Uterus (tissue), 3 donors: ENCODE measurements at regions not wholly inside any gene's neighbourhood (a gene's known extent, or its start where the extent isn't known, plus 50 kb on each side); places are given as distances from the start of the nearest gene placed in this dataset.
A peak's percentile ranks its signal among the peaks of the same experiment; 100 is the strongest.

Experiments used
- DNase-seq, 2 donors: peaks; one replicate each; pipeline ENCODE4 v3.0.0-alpha.2; 2019 to 2020
- H3K27ac ChIP-seq, 2 donors: fragments of 200-600 bp; sonication (generic); 1 replicate in 1 of 2; 2 replicates in 1 of 2; pipeline ENCODE4 v1.5.1; 2016 to 2018
- H3K27me3 ChIP-seq, 2 donors: fragments of 200-600 bp; sonication (generic); one replicate each; pipeline ENCODE4 v1.5.1; 2018 to 2019; ENCODE audit warnings: control low read depth in 1 of 2
- H3K36me3 ChIP-seq, 2 donors: fragments of 200-600 bp; sonication (generic); one replicate each; pipeline ENCODE4 v1.5.1; 2019; ENCODE audit warnings: control low read depth in 1 of 2
- H3K4me1 ChIP-seq, 2 donors: fragments of 200-600 bp; sonication (generic); one replicate each; pipeline ENCODE4 v1.5.1; 2018 to 2019; ENCODE audit warnings: control low read depth in 1 of 2
- H3K4me3 ChIP-seq, 2 donors: fragments of 200-600 bp; sonication (generic); 1 replicate in 1 of 2; 2 replicates in 1 of 2; pipeline ENCODE4 v1.5.1; 2018 to 2019; ENCODE audit warnings: mild to moderate bottlenecking in 1 of 2
- H3K9me3 ChIP-seq, 2 donors: fragments of 200-600 bp; sonication (generic); one replicate each; pipeline ENCODE4 v1.5.1; 2019; ENCODE audit warnings: control low read depth in 1 of 2
- POLR2A ChIP-seq, 2 donors: fragments of 450-650 bp; IDR thresholded peaks; one replicate each; pipeline ENCODE4 v1.6.1; 2016; ENCODE audit warnings: antibody characterized with exemption in 2 of 2, mild to moderate bottlenecking in 1 of 2, moderate library complexity in 1 of 2
- intact Hi-C: fragments of 100-400 bp; cut with DNase I; formaldehyde crosslinking; loops from one replicate; pipeline ENCODE4 v1.15.1; 2023; ENCODE audit warnings: low total_unique reads
- TF ChIP-seq, protein P1 (sequence below), 4 experiments: fragments of 200-600 bp in 2 of 4; fragments of 450-650 bp in 2 of 4; sonication (generic) in 2 of 4; IDR thresholded peaks; one replicate each; pipeline ENCODE4 v1.5.1; 2016 to 2019; ENCODE audit warnings: antibody characterized with exemption in 4 of 4, mild to moderate bottlenecking in 2 of 4, moderate library complexity in 1 of 4
- donor health status: DM: yes; HTN: yes; CAD: no.

GRCh38 chr11:115944596-115944995 lies 440.4 kb upstream of the CADM1 start:
- Histone ChIP-seq H3K4me1 (no peaks in the 10 kb centered on the region), H3K4me3 (no peak overlapping the region), H3K9me3 (no peaks in the 10 kb centered on the region), H3K36me3 (no peaks in the 10 kb centered on the region), H3K27me3 (no peaks in the 10 kb centered on the region), H3K27ac (no peak overlapping the region)
- intact Hi-C loops: no loop called here
- no peak for DNase-seq
- TF ChIP-seq, protein P1, sequence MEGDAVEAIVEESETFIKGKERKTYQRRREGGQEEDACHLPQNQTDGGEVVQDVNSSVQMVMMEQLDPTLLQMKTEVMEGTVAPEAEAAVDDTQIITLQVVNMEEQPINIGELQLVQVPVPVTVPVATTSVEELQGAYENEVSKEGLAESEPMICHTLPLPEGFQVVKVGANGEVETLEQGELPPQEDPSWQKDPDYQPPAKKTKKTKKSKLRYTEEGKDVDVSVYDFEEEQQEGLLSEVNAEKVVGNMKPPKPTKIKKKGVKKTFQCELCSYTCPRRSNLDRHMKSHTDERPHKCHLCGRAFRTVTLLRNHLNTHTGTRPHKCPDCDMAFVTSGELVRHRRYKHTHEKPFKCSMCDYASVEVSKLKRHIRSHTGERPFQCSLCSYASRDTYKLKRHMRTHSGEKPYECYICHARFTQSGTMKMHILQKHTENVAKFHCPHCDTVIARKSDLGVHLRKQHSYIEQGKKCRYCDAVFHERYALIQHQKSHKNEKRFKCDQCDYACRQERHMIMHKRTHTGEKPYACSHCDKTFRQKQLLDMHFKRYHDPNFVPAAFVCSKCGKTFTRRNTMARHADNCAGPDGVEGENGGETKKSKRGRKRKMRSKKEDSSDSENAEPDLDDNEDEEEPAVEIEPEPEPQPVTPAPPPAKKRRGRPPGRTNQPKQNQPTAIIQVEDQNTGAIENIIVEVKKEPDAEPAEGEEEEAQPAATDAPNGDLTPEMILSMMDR (IDR thresholded peaks at IDR 0.05): no peak
- TF ChIP-seq POLR2A (IDR thresholded peaks at IDR 0.05): no peak

- H3K27me3 ChIP-seq: no peaks in the 10 kb centered on the region
- H3K4me1 ChIP-seq: no peaks in the 10 kb centered on the region
- H3K9me3 ChIP-seq: no peaks in the 10 kb centered on the region
- no peak overlapping the region for H3K4me3 ChIP-seq
- no peak for DNase-seq
- intact Hi-C loops: no loop called here
- H3K27ac ChIP-seq: no peak overlapping the region
- TF ChIP-seq, protein P1 (IDR thresholded peaks at IDR 0.05): no peak
- TF ChIP-seq POLR2A (IDR thresholded peaks at IDR 0.05): no peak
- H3K36me3 ChIP-seq: no peaks in the 10 kb centered on the region
These were observed 437.8 kb upstream of the CADM1 start for GRCh38 chr11:115942011-115942410.

- no peaks in the 10 kb centered on the region for H3K27me3 ChIP-seq
- H3K9me3 ChIP-seq: no peaks in the 10 kb centered on the region
- DNase-seq: peak; percentile 22 to 34
- H3K4me1 ChIP-seq: no peaks in the 10 kb centered on the region
- TF ChIP-seq, protein P1 (IDR thresholded peaks at IDR 0.05): no peak
- no peak for TF ChIP-seq POLR2A (IDR thresholded peaks at IDR 0.05)
- H3K27ac ChIP-seq: no peak overlapping the region
- no peak overlapping the region for H3K4me3 ChIP-seq
- H3K36me3 ChIP-seq: no peaks in the 10 kb centered on the region
- intact Hi-C loops: no loop called here
These were observed 437.3 kb upstream of the CADM1 start for GRCh38 chr11:115941481-115941993.

- no peak for DNase-seq
- Histone ChIP-seq H3K4me1 (no peaks in the 10 kb centered on the region), H3K4me3 (no peak overlapping the region), H3K9me3 (no peaks in the 10 kb centered on the region), H3K36me3 (no peaks in the 10 kb centered on the region), H3K27me3 (no peaks in the 10 kb centered on the region), H3K27ac (no peak overlapping the region)
- TF ChIP-seq POLR2A (IDR thresholded peaks at IDR 0.05): no peak
- TF ChIP-seq, protein P1 (IDR thresholded peaks at IDR 0.05): no peak
- intact Hi-C loops: no loop called here
These were observed 436.8 kb upstream of the CADM1 start for GRCh38 chr11:115941044-115941443.

GRCh38 chr11:115939731-115940421 lies 435.7 kb upstream of the CADM1 start:
- H3K9me3 ChIP-seq: no peaks in the 10 kb centered on the region
- no peak for TF ChIP-seq POLR2A (IDR thresholded peaks at IDR 0.05)
- TF ChIP-seq, protein P1 (IDR thresholded peaks at IDR 0.05): no peak
- DNase-seq: no peak
- no peaks in the 10 kb centered on the region for H3K36me3 ChIP-seq
- H3K4me1 ChIP-seq: no peaks in the 10 kb centered on the region
- intact Hi-C loops: no loop called here
- no peak overlapping the region for H3K27ac ChIP-seq
- H3K4me3 ChIP-seq: no peak overlapping the region
- H3K27me3 ChIP-seq: no peaks in the 10 kb centered on the region
